B cell (primary cell): ENCODE measurements at regions not wholly inside any gene's neighbourhood (a gene's known extent, or its start where the extent isn't known, plus 50 kb on each side); places are given as distances from the start of the nearest gene placed in this dataset.

Experiments used
- ATAC-seq: fragments of 200-7000 bp; cut with Tn5 transposase; one replicate; pipeline ENCODE4 v1.10.0; 2021; ENCODE audit warnings: low read depth, mild to moderate bottlenecking, moderate number of reproducible peaks, moderate library complexity
- CTCF ChIA-PET: fragments of 350-600 bp; sonication (Branson Sonifier 250); formaldehyde crosslinking; loops from one replicate; lab custom pipeline; 2021; ENCODE audit warnings: antibody characterized with exemption, inconsistent platforms; lab: Charles Lee
- POLR2A ChIA-PET: fragments of 350-600 bp; sonication (Branson Sonifier 250); formaldehyde crosslinking; loops from one replicate; lab custom pipeline; 2021; ENCODE audit warnings: antibody characterized with exemption; lab: Charles Lee
- DNase-seq: peaks from one replicate; pipeline ENCODE4 v3.0.0; 2013
- H2AFZ ChIP-seq: 2 replicates; pipeline ENCODE4 v1.6.1; 2012; ENCODE audit warnings: mild to moderate bottlenecking, low read depth, low read length; ENCODE audit not compliant: insufficient read depth, poor library complexity, severe bottlenecking
- H3K27ac ChIP-seq, 2 donors: 1 replicate in 1 of 2; 2 replicates in 1 of 2; pipeline ENCODE4 v1.5.1; 2012 to 2013; ENCODE audit warnings: low read length in 2 of 2, mild to moderate bottlenecking in 2 of 2, moderate library complexity in 1 of 2
- H3K27me3 ChIP-seq, 4 experiments: fragments of 200-600 bp in 1 of 4; sonication (generic) in 1 of 4; replicated peaks in 1 of 4; 1 replicate in 2 of 4; 2 replicates in 2 of 4; pipeline versions ENCODE4 v1.6.1 to v1.7.0; 2013 to 2016; ENCODE audit warnings: low read length in 3 of 4, mild to moderate bottlenecking in 2 of 4, mixed read lengths in 1 of 4, moderate library complexity in 1 of 4; ENCODE audit not compliant: insufficient read depth in 4 of 4, control insufficient read depth in 3 of 4; ENCODE audit errors: control extremely low read depth in 1 of 4
- H3K36me3 ChIP-seq, 2 experiments: replicated peaks in 1 of 2; 1 replicate in 1 of 2; 2 replicates in 1 of 2; pipeline versions ENCODE4 v1.6.1 to v1.7.1; 2013; ENCODE audit warnings: low read length in 1 of 2; ENCODE audit not compliant: insufficient read depth in 2 of 2, control insufficient read depth in 1 of 2; ENCODE audit errors: control extremely low read depth in 1 of 2, extremely low read depth in 1 of 2
- H3K4me1 ChIP-seq, 2 donors: fragments of 200-600 bp in 1 of 2; sonication (generic) in 1 of 2; 1 replicate in 1 of 2; 2 replicates in 1 of 2; pipeline versions ENCODE4 v1.5.1 to v1.6.1; 2013 to 2017; ENCODE audit warnings: low read length in 2 of 2; ENCODE audit not compliant: control insufficient read depth in 2 of 2, insufficient read depth in 2 of 2
- H3K4me2 ChIP-seq: replicated peaks from 2 replicates; pipeline ENCODE3; 2012; ENCODE audit warnings: mild to moderate bottlenecking, low read depth, low read length; ENCODE audit not compliant: poor library complexity, severe bottlenecking
- H3K4me3 ChIP-seq, 5 experiments: fragments of 200-600 bp in 1 of 5; sonication (generic) in 1 of 5; 1 replicate in 3 of 5; 2 replicates in 2 of 5; pipeline versions ENCODE4 v1.5.1 to v1.7.0; 2011 to 2016; ENCODE audit warnings: low read length in 4 of 5, mild to moderate bottlenecking in 4 of 5, low read depth in 2 of 5, control low read depth in 1 of 5, moderate library complexity in 1 of 5; ENCODE audit not compliant: insufficient read depth in 1 of 5; ENCODE audit errors: control extremely low read depth in 1 of 5, extremely low read depth in 1 of 5
- H3K79me2 ChIP-seq: fragments of 200-600 bp; sonication (generic); one replicate; pipeline ENCODE4 v1.6.0; 2016; ENCODE audit warnings: low read length; ENCODE audit not compliant: control insufficient read depth, insufficient read depth
- H3K9ac ChIP-seq: fragments of 200-600 bp; sonication (generic); 2 replicates; pipeline ENCODE4 v1.6.1; 2017; ENCODE audit warnings: mild to moderate bottlenecking, low read length, moderate library complexity
- H3K9me3 ChIP-seq, 3 donors: one replicate each; pipeline versions ENCODE4 v1.6.1 to v1.7.1; 2013; ENCODE audit warnings: low read length in 2 of 3; ENCODE audit not compliant: control insufficient read depth in 2 of 3, insufficient read depth in 1 of 3; ENCODE audit errors: control extremely low read depth in 1 of 3
- H4K20me1 ChIP-seq: 2 replicates; pipeline ENCODE4 v1.6.0; 2012; ENCODE audit warnings: mild to moderate bottlenecking, low read length; ENCODE audit not compliant: insufficient read depth, control insufficient read depth, poor library complexity, severe bottlenecking
- H3K27ac Mint-ChIP-seq: one replicate; pipeline ENCODE4 v1.8.0; 2021; ENCODE audit warnings: mixed read lengths
- H3K27me3 Mint-ChIP-seq: one replicate; pipeline ENCODE4 v1.8.0; 2021; ENCODE audit warnings: mixed read lengths
- H3K4me1 Mint-ChIP-seq: one replicate; pipeline ENCODE4 v1.8.0; 2021; ENCODE audit warnings: mixed read lengths
- H3K4me3 Mint-ChIP-seq: one replicate; pipeline ENCODE4 v1.8.0; 2021; ENCODE audit warnings: mixed read lengths
- H3K9me3 Mint-ChIP-seq: one replicate; pipeline ENCODE4 v1.8.0; 2022; ENCODE audit warnings: mixed read lengths; ENCODE audit not compliant: insufficient read depth
- EZH2 ChIP-seq: IDR thresholded peaks from 2 replicates; pipeline ENCODE4 v1.6.1; 2012; ENCODE audit warnings: borderline replicate concordance, low read depth, mild to moderate bottlenecking, moderate library complexity, low read length; ENCODE audit not compliant: insufficient read depth, poor library complexity, severe bottlenecking
- WGBS: methylation state at CpG from one replicate; pipeline ENCODE4 v1.1.5; 2013; ENCODE audit warnings: missing lambda C conversion rate; ENCODE audit not compliant: insufficient coverage; 5-methylcytosine and 5-hydroxymethylcytosine counted together
- intact Hi-C: fragments of 100-400 bp; cut with micrococcal nuclease; formaldehyde crosslinking; loops from one replicate; pipeline ENCODE4 v1.10.0; 2022
- TF ChIP-seq, protein P1 (sequence below): fragments of 200-600 bp; IDR thresholded peaks from one replicate; pipeline ENCODE4 v1.8.0; 2022; ENCODE audit warnings: antibody characterized with exemption, mild to moderate bottlenecking

DNA sequence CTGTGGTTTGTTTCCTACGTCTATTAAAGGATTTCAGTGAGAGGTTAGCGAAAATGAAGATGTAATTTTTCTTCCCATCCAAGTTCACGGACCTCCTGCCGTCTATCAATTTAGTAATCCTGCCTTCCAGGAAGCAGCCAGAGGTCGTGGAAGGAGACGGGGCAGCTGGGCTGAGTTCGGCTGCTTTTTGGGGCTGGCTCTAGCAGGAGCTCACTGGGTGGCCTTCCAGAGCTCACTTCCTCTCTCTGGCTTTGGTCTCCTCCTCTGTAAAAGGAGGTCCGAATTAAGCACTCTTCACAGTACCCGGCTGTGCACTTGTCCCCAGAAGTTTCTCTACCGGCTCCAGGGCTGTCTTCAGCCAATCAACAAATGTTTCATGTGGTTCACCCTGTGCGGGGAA lies 295.4 kb downstream of the BCOR start:
- no peak for TF ChIP-seq EZH2
- TF ChIP-seq, protein P1, sequence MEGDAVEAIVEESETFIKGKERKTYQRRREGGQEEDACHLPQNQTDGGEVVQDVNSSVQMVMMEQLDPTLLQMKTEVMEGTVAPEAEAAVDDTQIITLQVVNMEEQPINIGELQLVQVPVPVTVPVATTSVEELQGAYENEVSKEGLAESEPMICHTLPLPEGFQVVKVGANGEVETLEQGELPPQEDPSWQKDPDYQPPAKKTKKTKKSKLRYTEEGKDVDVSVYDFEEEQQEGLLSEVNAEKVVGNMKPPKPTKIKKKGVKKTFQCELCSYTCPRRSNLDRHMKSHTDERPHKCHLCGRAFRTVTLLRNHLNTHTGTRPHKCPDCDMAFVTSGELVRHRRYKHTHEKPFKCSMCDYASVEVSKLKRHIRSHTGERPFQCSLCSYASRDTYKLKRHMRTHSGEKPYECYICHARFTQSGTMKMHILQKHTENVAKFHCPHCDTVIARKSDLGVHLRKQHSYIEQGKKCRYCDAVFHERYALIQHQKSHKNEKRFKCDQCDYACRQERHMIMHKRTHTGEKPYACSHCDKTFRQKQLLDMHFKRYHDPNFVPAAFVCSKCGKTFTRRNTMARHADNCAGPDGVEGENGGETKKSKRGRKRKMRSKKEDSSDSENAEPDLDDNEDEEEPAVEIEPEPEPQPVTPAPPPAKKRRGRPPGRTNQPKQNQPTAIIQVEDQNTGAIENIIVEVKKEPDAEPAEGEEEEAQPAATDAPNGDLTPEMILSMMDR: no peak
- no peak overlapping the region for H3K4me3 Mint-ChIP-seq
- intact Hi-C loops: no loop called here
- ChIA-PET POLR2A (no interaction called here), CTCF (no interaction called here)
- Histone ChIP-seq H3K4me3 (no peak overlapping the region), H3K9me3 (no peaks in the 10 kb centered on the region), H2AFZ (no peak overlapping the region), H3K4me1 (no peaks in the 10 kb centered on the region), H3K4me2 (no peak overlapping the region), H3K9ac (no peak overlapping the region), H3K79me2 (no peaks in the 10 kb centered on the region), H3K27me3 (no peaks in the 10 kb centered on the region), H3K27ac (no peak overlapping the region), H3K36me3 (no peaks in the 10 kb centered on the region), H4K20me1 (no peaks in the 10 kb centered on the region)
- WGBS: 76% methylated on average over 6 of the region's 11 CpGs
- H3K27me3 Mint-ChIP-seq: peaks cover 4% of the 10 kb centered on the region
- DNase-seq (no peak), ATAC-seq (no peak)
- no peak overlapping the region for H3K27ac Mint-ChIP-seq
- H3K4me1 Mint-ChIP-seq: no peaks in the 10 kb centered on the region
- no peaks in the 10 kb centered on the region for H3K9me3 Mint-ChIP-seq

DNA sequence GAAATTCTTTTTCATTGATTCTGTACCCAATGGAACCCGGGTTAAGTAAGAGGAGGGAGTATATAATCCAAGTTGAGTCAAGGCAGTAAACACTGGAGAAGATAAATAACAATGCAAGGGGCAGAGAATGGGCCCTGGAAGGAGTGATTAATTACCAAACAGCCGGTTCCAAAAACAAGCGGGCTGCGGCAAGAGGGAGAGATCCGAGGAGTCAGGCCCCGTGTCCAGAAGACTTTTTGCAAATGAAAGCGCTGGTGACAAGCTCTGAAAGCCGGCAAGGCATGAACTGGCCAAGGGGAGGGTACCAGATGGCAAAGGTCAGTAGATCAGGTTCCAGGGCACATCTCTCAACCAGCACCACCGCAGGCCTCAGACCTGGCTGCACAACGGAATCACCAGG lies 294.9 kb downstream of the BCOR start:
- CTCF ChIA-PET: no interaction called here
- no peak overlapping the region for H3K9ac ChIP-seq
- WGBS: 90% methylated on average over 9 of the region's 10 CpGs

More for the DNA sequence above, 294.9 kb downstream of the BCOR start:
- TF ChIP-seq, protein P1: no peak
- no peak for TF ChIP-seq EZH2
- no peak overlapping the region for H2AFZ ChIP-seq
- Mint-ChIP-seq H3K27me3 (peaks cover 4% of the 10 kb centered on the region), H3K27ac (no peak overlapping the region), H3K9me3 (no peaks in the 10 kb centered on the region), H3K4me1 (no peaks in the 10 kb centered on the region), H3K4me3 (no peak overlapping the region)
- H4K20me1 ChIP-seq: no peaks in the 10 kb centered on the region
- no peaks in the 10 kb centered on the region for H3K27me3 ChIP-seq
- H3K9me3 ChIP-seq: no peaks in the 10 kb centered on the region
- H3K4me2 ChIP-seq: no peak overlapping the region
- no peaks in the 10 kb centered on the region for H3K4me1 ChIP-seq
- H3K27ac ChIP-seq: no peak overlapping the region
- ATAC-seq (no peak), DNase-seq (no peak)
- H3K79me2 ChIP-seq: no peaks in the 10 kb centered on the region
- H3K36me3 ChIP-seq: no peaks in the 10 kb centered on the region
- POLR2A ChIA-PET: no interaction called here
- H3K4me3 ChIP-seq: no peak overlapping the region
- intact Hi-C loops: no loop called here
